ENCODE measurements at regions not wholly inside any gene's neighbourhood (a gene's known extent, or its start where the extent isn't known, plus 50 kb on each side); places are given as distances from the start of the nearest gene placed in this dataset.

- DNase-seq: no peak
Measured at GRCh38 chr11:110038201-110038600, 55.0 kb upstream of the ZC3H12C start.

All from NCI-H82 (cell line).